ENCODE measurements at regions not wholly inside any gene's neighbourhood (a gene's known extent, or its start where the extent isn't known, plus 50 kb on each side); places are given as distances from the start of the nearest gene placed in this dataset.

DNA sequence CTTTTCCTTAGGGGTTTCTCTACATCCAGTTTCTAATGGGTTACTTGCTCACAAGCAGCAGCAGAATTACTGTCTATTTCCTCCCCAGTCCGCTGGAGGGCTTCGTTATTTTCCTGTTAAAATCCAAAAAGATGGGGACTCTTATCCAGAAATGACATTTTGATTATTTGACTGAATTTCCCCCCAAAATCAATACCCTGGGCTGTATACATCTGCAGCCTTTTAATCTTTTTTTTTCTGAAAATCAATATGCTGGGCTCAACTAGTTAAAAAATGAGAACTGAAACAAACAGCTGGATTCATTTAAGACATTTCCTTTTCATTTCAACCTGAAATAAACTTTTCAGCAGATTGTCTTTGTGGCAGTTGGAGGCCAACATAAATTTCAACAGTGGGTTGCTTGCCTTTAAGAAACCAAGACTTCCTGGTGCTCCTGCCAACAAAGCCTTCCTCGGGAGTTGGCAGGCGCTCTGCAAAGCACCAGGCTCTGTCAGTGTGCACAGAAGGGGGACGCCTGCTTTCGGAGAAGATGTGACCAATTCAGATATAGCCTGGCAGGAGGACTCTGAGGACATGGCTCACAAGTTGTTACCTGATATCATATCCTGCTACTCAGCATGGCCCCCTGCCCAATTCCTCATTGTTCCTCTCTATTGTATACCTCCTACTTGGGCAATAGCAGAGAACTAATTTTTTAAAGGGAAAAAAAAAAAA lies 204.7 kb upstream of the ARG1 start:
- no peak for DNase-seq (ENCODE audit: low read depth)
- TF ChIP-seq, protein P1, sequence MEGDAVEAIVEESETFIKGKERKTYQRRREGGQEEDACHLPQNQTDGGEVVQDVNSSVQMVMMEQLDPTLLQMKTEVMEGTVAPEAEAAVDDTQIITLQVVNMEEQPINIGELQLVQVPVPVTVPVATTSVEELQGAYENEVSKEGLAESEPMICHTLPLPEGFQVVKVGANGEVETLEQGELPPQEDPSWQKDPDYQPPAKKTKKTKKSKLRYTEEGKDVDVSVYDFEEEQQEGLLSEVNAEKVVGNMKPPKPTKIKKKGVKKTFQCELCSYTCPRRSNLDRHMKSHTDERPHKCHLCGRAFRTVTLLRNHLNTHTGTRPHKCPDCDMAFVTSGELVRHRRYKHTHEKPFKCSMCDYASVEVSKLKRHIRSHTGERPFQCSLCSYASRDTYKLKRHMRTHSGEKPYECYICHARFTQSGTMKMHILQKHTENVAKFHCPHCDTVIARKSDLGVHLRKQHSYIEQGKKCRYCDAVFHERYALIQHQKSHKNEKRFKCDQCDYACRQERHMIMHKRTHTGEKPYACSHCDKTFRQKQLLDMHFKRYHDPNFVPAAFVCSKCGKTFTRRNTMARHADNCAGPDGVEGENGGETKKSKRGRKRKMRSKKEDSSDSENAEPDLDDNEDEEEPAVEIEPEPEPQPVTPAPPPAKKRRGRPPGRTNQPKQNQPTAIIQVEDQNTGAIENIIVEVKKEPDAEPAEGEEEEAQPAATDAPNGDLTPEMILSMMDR (conservative IDR thresholded peaks at IDR 0.05; ENCODE audit: low read depth, low read length), result no peak
- H3K4me3 ChIP-seq (ENCODE audit: low read length), result no peak overlapping the region

DNA sequence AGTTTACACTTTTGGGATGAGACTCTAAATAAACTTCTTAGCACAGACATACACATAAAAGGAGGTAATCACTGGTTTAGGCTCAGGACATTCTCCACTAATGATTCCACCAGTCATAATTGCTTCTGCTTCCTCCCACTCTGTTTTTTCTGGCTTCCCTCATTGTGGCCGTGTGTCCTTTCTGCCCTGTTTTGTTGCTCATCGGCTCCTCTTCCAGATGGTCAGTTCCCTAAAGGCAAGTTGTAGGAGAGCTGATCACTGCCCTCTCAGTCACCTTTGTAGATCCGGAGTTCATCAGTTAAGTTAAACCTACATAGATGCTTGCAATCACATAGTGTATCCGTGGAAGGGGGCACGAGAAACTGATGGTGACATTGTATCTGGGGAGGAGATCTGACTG lies 200.5 kb upstream of the ARG1 start:
- no peak overlapping the region for H3K4me3 ChIP-seq (ENCODE audit: low read length)
- TF ChIP-seq, protein P1 (conservative IDR thresholded peaks at IDR 0.05; ENCODE audit: low read depth, low read length), result no peak
- DNase-seq (ENCODE audit: low read depth), result no peak

DNA sequence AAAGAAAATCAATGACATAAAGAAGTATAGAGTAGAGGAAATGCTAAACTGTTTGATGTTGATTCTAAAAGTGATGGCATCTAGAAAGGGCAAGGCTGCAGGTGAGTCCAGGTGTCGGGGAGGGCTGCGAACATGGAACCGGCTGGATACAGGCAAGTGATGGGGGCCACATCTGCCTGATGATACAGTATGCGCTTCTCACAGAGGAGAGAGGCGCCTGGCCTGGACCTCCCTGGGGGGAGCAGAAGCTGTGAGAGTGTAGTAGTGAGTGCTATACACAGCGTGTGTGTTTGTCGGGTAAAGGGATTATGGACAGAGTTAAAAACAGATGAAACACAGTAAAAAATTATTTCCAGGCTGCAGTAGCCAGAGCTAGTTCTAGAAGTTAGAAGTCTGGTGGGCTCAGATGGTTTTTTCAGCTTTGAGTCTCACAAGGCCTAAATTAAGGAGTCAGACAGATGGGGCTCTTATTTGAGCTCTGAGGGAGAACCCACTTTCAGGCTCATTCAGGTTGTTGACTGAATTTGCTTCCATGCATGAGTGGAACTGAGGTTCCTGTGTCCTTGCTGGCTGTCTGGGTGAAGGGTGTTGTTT lies 195.8 kb upstream of the ARG1 start:
- no peak for DNase-seq (ENCODE audit: low read depth)

DNA sequence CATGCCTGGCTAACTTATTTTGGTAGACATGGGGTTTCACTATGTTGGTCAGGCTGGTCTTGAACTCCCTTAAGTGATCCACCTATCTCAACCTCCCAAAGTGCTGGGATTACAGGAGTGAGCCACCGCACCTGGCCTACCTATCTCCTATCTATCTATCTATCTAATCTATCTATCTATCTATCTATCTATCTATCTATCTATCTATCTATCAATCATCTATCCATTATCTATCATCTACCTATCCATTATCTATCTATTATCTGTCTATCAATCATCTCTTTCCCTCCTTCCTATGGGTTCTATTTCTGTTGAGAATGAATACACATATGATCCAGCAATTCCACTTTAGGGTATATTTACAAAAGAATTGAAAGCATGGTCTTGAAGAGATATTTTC lies 194.2 kb upstream of the ARG1 start:
- TF ChIP-seq, protein P1 (conservative IDR thresholded peaks at IDR 0.05; ENCODE audit: low read depth, low read length), result no peak
- DNase-seq (ENCODE audit: low read depth), result no peak
- no peak overlapping the region for H3K4me3 ChIP-seq (ENCODE audit: low read length)

More for the DNA sequence above, 195.8 kb upstream of the ARG1 start:
- TF ChIP-seq, protein P1 (conservative IDR thresholded peaks at IDR 0.05; ENCODE audit: low read depth, low read length), result no peak
- no peak overlapping the region for H3K4me3 ChIP-seq (ENCODE audit: low read length)

DNA sequence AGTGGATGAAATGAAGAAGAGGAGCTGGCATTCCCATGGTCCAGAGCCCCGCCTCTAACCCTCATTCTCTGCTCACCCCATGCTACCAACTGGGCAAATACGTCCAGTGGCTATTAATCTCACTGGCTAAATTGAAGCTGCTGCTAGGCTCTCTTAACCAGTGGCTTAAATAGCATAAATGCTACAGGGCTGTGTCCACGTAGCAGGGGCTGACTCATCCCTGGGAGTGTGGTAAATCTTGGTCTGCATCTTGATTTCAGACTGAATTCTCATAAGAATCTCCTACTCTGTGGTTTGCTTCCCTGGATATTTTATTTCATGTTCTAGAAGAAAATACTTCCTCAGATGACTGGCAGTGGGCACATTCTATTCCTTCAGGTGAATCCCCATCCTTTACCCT lies 193.1 kb upstream of the ARG1 start:
- H3K4me3 ChIP-seq (ENCODE audit: low read length), result no peak overlapping the region
- TF ChIP-seq, protein P1 (conservative IDR thresholded peaks at IDR 0.05; ENCODE audit: low read depth, low read length), result no peak
- peak; percentile 48 for DNase-seq (ENCODE audit: low read depth)

DNA sequence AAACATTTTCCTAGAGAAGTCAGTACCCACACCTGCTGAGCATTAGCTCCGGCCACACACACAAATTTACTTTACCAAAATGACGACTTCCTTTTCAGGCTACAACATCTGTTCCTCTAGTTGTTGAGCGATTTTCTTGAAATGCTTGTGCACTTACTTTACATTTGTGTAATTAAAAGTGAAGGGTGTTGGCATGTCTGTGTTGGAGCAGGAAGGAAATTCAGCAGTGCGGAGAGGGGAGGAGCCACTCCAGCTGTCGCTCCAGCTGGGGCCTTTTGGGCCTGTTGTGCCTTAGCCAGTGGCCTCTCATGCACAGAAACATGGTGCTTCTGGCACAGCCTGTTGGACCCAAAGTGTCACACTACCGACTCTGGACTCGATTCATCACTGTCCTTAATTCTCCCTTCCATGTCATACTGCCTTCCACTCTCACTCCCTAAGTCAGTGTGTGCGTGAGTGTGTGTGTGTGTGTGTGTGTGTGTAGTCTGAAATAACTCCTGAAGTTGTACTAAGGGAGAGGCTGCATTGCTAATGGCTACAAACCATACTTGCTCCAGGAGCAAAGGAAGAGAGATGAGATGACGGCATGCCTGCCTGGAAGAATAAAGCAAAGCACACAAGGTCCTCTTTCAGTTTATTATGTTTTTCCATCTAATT lies 191.8 kb upstream of the ARG1 start:
- no peak for DNase-seq (ENCODE audit: low read depth)
- TF ChIP-seq, protein P1 (conservative IDR thresholded peaks at IDR 0.05; ENCODE audit: low read depth, low read length), result no peak
- H3K4me3 ChIP-seq (ENCODE audit: low read length), result no peak overlapping the region
